Loucy (cell line): ENCODE measurements at regions not wholly inside any gene's neighbourhood (a gene's known extent, or its start where the extent isn't known, plus 50 kb on each side); places are given as distances from the start of the nearest gene placed in this dataset.

Source experiments
- H2AFZ ChIP-seq: fragments of 200-600 bp; sonication (generic); 2 replicates; pipeline ENCODE4 v1.6.0; 2016; ENCODE audit warnings: antibody characterized with exemption, mild to moderate bottlenecking, low read length, moderate library complexity
- H3F3A ChIP-seq: fragments of 200-600 bp; 2 replicates; pipeline ENCODE4 v1.6.0; 2016; ENCODE audit warnings: antibody characterized with exemption, low read depth, mild to moderate bottlenecking
- H3K27me3 ChIP-seq: fragments of 200-600 bp; sonication (generic); 2 replicates; pipeline ENCODE4 v1.6.1; 2014; ENCODE audit warnings: low read length, mild to moderate bottlenecking; ENCODE audit not compliant: insufficient read depth, poor library complexity, severe bottlenecking
- H3K36me3 ChIP-seq: fragments of 200-600 bp; sonication (generic); 2 replicates; pipeline ENCODE4 v1.6.1; 2016; ENCODE audit warnings: low read length; ENCODE audit not compliant: insufficient read depth
- H3K4me1 ChIP-seq: fragments of 200-600 bp; sonication (generic); 2 replicates; pipeline ENCODE4 v1.5.1; 2014; ENCODE audit warnings: low read length, mild to moderate bottlenecking; ENCODE audit not compliant: insufficient read depth, poor library complexity, severe bottlenecking
- H3K4me2 ChIP-seq: fragments of 200-600 bp; sonication (generic); 2 replicates; pipeline ENCODE4 v1.6.0; 2014; ENCODE audit warnings: antibody characterized with exemption, low read length, low read depth, mild to moderate bottlenecking; ENCODE audit not compliant: poor library complexity, severe bottlenecking
- H3K4me3 ChIP-seq: fragments of 200-600 bp; sonication (generic); 2 replicates; pipeline ENCODE4 v1.5.1; 2014; ENCODE audit warnings: low read length, mild to moderate bottlenecking, mixed read lengths; ENCODE audit not compliant: poor library complexity, severe bottlenecking
- H3K79me2 ChIP-seq: fragments of 200-600 bp; sonication (generic); 2 replicates; pipeline ENCODE4 v1.6.1; 2014; ENCODE audit warnings: low read length; ENCODE audit not compliant: insufficient read depth
- H3K9ac ChIP-seq: fragments of 200-600 bp; sonication (generic); 2 replicates; pipeline ENCODE4 v1.6.0; 2014; ENCODE audit warnings: mild to moderate bottlenecking, low read depth, low read length, moderate library complexity; ENCODE audit not compliant: poor library complexity, severe bottlenecking
- H3K9me2 ChIP-seq: fragments of 200-600 bp; sonication (generic); replicated peaks from 2 replicates; pipeline ENCODE4 v1.6.1; 2016; ENCODE audit warnings: low read depth, low read length, mixed read lengths
- H3K9me3 ChIP-seq: fragments of 200-600 bp; sonication (generic); 2 replicates; pipeline ENCODE4 v1.6.1; 2014; ENCODE audit warnings: mild to moderate bottlenecking, antibody characterized with exemption, low read length, low read depth; ENCODE audit not compliant: insufficient read depth
- H4K20me1 ChIP-seq: fragments of 200-600 bp; sonication (generic); 2 replicates; pipeline ENCODE4 v1.6.0; 2014; ENCODE audit warnings: antibody characterized with exemption, low read length, mild to moderate bottlenecking; ENCODE audit not compliant: insufficient read depth, poor library complexity, severe bottlenecking
- EZH2phosphoT487 ChIP-seq: fragments of 200-600 bp; IDR thresholded peaks from 2 replicates; pipeline ENCODE4 v1.6.1; 2018; ENCODE audit warnings: antibody characterized with exemption, mild to moderate bottlenecking, moderate library complexity, borderline replicate concordance
- TF ChIP-seq, protein P1 (sequence below): fragments of 200-600 bp; sonication (generic); conservative IDR thresholded peaks from 2 replicates; pipeline ENCODE4 v1.5.1; 2014; ENCODE audit warnings: mild to moderate bottlenecking, antibody characterized with exemption, low read length

DNA sequence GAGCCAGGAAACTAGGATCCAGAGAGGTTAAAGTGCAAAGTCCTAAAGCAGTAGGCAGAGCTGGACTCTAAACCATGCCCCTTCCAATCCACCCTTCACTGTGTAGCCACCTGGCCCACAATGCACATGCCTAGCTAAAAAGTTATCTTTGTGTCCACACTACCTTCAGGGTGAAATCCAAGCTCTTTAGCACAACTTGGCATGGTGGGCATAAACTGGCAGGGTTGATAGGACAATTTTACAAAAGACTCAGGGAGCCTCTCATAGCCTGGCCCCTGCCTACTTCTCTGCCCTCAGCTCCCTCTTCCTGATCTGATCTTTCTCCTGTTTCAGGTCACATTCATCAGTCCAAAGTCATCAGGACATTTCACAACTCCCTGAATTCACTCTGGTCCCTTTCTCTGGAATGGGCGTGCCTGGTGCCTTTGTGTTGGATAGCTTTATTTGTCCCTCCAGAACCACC lies 513.9 kb downstream of the OMA1 start:
- H3F3A ChIP-seq: no peaks in the 10 kb centered on the region
- no peaks in the 10 kb centered on the region for H4K20me1 ChIP-seq
- H3K79me2 ChIP-seq: no peaks in the 10 kb centered on the region
- peaks cover 2% of the 10 kb centered on the region for H3K4me1 ChIP-seq
- TF ChIP-seq EZH2phosphoT487: no peak
- TF ChIP-seq, protein P1, sequence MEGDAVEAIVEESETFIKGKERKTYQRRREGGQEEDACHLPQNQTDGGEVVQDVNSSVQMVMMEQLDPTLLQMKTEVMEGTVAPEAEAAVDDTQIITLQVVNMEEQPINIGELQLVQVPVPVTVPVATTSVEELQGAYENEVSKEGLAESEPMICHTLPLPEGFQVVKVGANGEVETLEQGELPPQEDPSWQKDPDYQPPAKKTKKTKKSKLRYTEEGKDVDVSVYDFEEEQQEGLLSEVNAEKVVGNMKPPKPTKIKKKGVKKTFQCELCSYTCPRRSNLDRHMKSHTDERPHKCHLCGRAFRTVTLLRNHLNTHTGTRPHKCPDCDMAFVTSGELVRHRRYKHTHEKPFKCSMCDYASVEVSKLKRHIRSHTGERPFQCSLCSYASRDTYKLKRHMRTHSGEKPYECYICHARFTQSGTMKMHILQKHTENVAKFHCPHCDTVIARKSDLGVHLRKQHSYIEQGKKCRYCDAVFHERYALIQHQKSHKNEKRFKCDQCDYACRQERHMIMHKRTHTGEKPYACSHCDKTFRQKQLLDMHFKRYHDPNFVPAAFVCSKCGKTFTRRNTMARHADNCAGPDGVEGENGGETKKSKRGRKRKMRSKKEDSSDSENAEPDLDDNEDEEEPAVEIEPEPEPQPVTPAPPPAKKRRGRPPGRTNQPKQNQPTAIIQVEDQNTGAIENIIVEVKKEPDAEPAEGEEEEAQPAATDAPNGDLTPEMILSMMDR: no peak
- no peak overlapping the region for H3K4me2 ChIP-seq
- H3K4me3 ChIP-seq: no peak overlapping the region
- no peaks in the 10 kb centered on the region for H3K36me3 ChIP-seq
- H2AFZ ChIP-seq: no peak overlapping the region
- no peak overlapping the region for H3K9ac ChIP-seq
- H3K9me3 ChIP-seq: no peaks in the 10 kb centered on the region
- H3K27me3 ChIP-seq: no peaks in the 10 kb centered on the region
- H3K9me2 ChIP-seq: no peaks in the 10 kb centered on the region

GRCh38 chr1:58031416-58031815 lies 515.1 kb downstream of the OMA1 start:
- Histone ChIP-seq H3K36me3 (no peaks in the 10 kb centered on the region), H3K9me3 (no peaks in the 10 kb centered on the region), H3K27me3 (no peaks in the 10 kb centered on the region), H3K4me1 (no peaks in the 10 kb centered on the region), H2AFZ (no peak overlapping the region), H3K4me3 (no peak overlapping the region), H3K79me2 (no peaks in the 10 kb centered on the region), H3K9me2 (no peaks in the 10 kb centered on the region), H3F3A (no peaks in the 10 kb centered on the region), H3K9ac (no peak overlapping the region), H4K20me1 (no peaks in the 10 kb centered on the region), H3K4me2 (no peak overlapping the region)
- TF ChIP-seq, protein P1: no peak

DNA sequence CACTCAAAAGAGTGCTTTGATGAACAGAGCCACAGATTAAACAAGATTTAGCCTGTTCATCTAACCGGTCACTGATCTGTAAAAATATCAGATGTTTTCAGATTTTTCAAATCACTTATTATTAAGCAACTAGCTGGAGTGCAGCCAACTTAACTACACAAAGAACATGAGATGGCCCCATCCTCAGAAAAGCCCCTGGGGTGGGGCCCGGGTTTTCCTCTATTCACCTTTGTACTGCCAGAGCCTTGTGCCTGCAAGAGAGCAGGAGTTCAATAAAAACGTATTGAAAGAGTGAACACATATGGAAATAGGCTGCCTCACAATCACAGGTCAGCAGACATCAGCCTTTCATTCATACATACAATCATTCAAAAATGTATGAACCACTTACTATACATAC lies 516.1 kb downstream of the OMA1 start:
- Histone ChIP-seq H2AFZ (no peak overlapping the region), H3K9ac (no peak overlapping the region), H3K36me3 (no peaks in the 10 kb centered on the region), H3K9me3 (no peaks in the 10 kb centered on the region), H4K20me1 (no peaks in the 10 kb centered on the region), H3K4me2 (no peak overlapping the region), H3K9me2 (no peaks in the 10 kb centered on the region), H3F3A (no peaks in the 10 kb centered on the region), H3K4me1 (no peaks in the 10 kb centered on the region), H3K27me3 (no peaks in the 10 kb centered on the region), H3K4me3 (no peak overlapping the region), H3K79me2 (no peaks in the 10 kb centered on the region)
- TF ChIP-seq, protein P1: no peak
- TF ChIP-seq EZH2phosphoT487: no peak
